DND-41 (cell line): ENCODE measurements at regions not wholly inside any gene's neighbourhood (a gene's known extent, or its start where the extent isn't known, plus 50 kb on each side); places are given as distances from the start of the nearest gene placed in this dataset.

Experiments used
- ATAC-seq: fragments of 200-7000 bp; cut with Tn5 transposase; 3 replicates; pipeline ENCODE4 v1.9.1; 2021; ENCODE audit warnings: low read depth; ENCODE audit not compliant: insufficient read depth
- DNase-seq: peaks from one replicate; pipeline ENCODE4 v3.0.0-alpha.2; 2020
- H2AFZ ChIP-seq: 2 replicates; pipeline ENCODE4 v1.6.0; 2012; ENCODE audit warnings: low read depth, low read length
- H3K27ac ChIP-seq: 2 replicates; pipeline ENCODE4 v1.5.1; 2012; ENCODE audit warnings: low read length, inconsistent platforms
- H3K27me3 ChIP-seq: fragments of 200-600 bp; sonication (generic); 2 replicates; pipeline ENCODE4 v1.6.0; 2012; ENCODE audit warnings: low read length, mild to moderate bottlenecking, inconsistent platforms; ENCODE audit not compliant: insufficient read depth, poor library complexity
- H3K36me3 ChIP-seq: 2 replicates; pipeline ENCODE4 v1.5.1; 2012; ENCODE audit warnings: low read length, inconsistent platforms; ENCODE audit not compliant: insufficient read depth
- H3K4me1 ChIP-seq: 2 replicates; pipeline ENCODE4 v1.5.1; 2012; ENCODE audit warnings: mild to moderate bottlenecking, low read length; ENCODE audit not compliant: insufficient read depth
- H3K4me2 ChIP-seq: 2 replicates; pipeline ENCODE4 v1.6.0; 2012; ENCODE audit warnings: mild to moderate bottlenecking, moderate library complexity, low read length, inconsistent platforms; ENCODE audit not compliant: insufficient read depth
- H3K4me3 ChIP-seq, 2 experiments: fragments of 200-600 bp in 1 of 2; shearing (Covaris generic) in 1 of 2; 2 replicates each; pipeline ENCODE4 v1.5.1; 2012 to 2016; ENCODE audit warnings: inconsistent platforms in 2 of 2, low read length in 2 of 2, mild to moderate bottlenecking in 2 of 2, low read depth in 1 of 2, moderate library complexity in 1 of 2
- H3K79me2 ChIP-seq: 2 replicates; pipeline ENCODE4 v1.6.0; 2012; ENCODE audit warnings: low read length, inconsistent platforms; ENCODE audit not compliant: insufficient read depth
- H3K9ac ChIP-seq: 2 replicates; pipeline ENCODE4 v1.6.0; 2012; ENCODE audit warnings: low read depth, mild to moderate bottlenecking, inconsistent platforms, low read length, moderate library complexity
- H3K9me3 ChIP-seq: 2 replicates; pipeline ENCODE4 v1.5.1; 2012; ENCODE audit warnings: low read length, moderate library complexity, mild to moderate bottlenecking, inconsistent platforms; ENCODE audit not compliant: insufficient read depth, severe bottlenecking
- H4K20me1 ChIP-seq: 2 replicates; pipeline ENCODE4 v1.6.0; 2012; ENCODE audit warnings: low read length; ENCODE audit not compliant: insufficient read depth
- EZH2 ChIP-seq: IDR thresholded peaks from 3 replicates; pipeline ENCODE4 v1.6.1; 2012; ENCODE audit warnings: borderline replicate concordance, low read depth, mild to moderate bottlenecking, moderate library complexity, low read length, inconsistent platforms; ENCODE audit not compliant: severe bottlenecking
- TF ChIP-seq, protein P1 (sequence below): IDR thresholded peaks from 2 replicates; pipeline ENCODE4 v1.5.1; 2012; ENCODE audit warnings: borderline replicate concordance, low read length, moderate library complexity, mild to moderate bottlenecking; ENCODE audit not compliant: poor library complexity, severe bottlenecking; ENCODE audit errors: extremely low read depth

DNA sequence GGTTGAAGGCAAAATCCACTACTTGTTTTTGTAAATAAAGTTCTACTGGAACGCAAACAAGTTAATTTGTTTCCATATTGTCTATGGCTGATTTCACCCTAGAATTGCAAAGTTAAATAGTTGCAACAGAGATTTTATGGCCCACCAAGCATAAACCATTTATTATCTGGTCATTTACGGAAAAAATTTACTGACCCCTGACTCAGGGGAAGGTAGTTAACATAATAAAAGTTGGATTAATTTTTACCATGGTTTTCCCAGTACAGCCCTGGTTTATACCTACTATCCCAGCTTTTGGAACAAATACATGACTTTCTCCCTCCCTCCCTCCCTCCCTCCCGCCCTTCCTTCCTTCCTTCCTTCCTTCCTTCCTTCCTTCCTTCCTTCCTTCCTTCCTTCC lies 588.9 kb upstream of the TMEFF2 start:
- Histone ChIP-seq H3K27ac (no peak overlapping the region), H3K27me3 (no peaks in the 10 kb centered on the region), H3K9ac (no peak overlapping the region), H2AFZ (no peak overlapping the region), H4K20me1 (no peaks in the 10 kb centered on the region), H3K4me3 (no peak overlapping the region), H3K79me2 (no peaks in the 10 kb centered on the region), H3K4me1 (no peaks in the 10 kb centered on the region), H3K36me3 (no peaks in the 10 kb centered on the region), H3K9me3 (no peaks in the 10 kb centered on the region), H3K4me2 (no peak overlapping the region)
- ATAC-seq, result no peak
- TF ChIP-seq, protein P1, sequence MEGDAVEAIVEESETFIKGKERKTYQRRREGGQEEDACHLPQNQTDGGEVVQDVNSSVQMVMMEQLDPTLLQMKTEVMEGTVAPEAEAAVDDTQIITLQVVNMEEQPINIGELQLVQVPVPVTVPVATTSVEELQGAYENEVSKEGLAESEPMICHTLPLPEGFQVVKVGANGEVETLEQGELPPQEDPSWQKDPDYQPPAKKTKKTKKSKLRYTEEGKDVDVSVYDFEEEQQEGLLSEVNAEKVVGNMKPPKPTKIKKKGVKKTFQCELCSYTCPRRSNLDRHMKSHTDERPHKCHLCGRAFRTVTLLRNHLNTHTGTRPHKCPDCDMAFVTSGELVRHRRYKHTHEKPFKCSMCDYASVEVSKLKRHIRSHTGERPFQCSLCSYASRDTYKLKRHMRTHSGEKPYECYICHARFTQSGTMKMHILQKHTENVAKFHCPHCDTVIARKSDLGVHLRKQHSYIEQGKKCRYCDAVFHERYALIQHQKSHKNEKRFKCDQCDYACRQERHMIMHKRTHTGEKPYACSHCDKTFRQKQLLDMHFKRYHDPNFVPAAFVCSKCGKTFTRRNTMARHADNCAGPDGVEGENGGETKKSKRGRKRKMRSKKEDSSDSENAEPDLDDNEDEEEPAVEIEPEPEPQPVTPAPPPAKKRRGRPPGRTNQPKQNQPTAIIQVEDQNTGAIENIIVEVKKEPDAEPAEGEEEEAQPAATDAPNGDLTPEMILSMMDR, result no peak
- no peak for TF ChIP-seq EZH2
- no peak for DNase-seq

DNA sequence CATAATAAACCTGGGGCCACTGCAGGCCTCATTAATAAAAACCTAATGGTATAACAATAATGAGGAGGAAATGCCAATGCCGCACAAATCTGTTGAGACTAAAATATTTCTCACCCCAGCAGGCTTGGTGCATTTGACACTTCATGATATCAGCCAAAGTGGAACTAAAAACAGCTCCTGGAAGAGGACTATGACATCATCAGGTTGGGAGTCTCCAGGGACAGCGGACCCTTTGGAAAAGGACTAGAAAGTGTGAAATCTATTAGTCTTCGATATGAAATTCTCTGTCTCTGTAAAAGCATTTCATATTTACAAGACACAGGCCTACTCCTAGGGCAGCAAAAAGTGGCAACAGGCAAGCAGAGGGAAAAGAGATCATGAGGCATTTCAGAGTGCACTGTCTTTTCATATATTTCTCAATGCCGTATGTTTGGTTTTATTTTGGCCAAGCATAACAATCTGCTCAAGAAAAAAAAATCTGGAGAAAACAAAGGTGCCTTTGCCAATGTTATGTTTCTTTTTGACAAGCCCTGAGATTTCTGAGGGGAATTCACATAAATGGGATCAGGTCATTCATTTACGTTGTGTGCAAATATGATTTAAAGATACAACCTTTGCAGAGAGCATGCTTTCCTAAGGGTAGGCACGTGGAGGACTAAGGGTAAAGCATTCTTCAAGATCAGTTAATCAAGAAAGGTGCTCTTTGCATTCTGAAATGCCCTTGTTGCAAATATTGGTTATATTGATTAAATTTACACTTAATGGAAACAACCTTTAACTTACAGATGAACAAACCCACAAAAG lies 580.9 kb upstream of the TMEFF2 start:
- H3K9ac ChIP-seq, result no peak overlapping the region
- no peak overlapping the region for H3K4me2 ChIP-seq
- no peak overlapping the region for H3K27ac ChIP-seq
- H4K20me1 ChIP-seq, result no peaks in the 10 kb centered on the region
- no peak overlapping the region for H2AFZ ChIP-seq
- no peak overlapping the region for H3K4me3 ChIP-seq
- H3K9me3 ChIP-seq, result no peaks in the 10 kb centered on the region
- no peaks in the 10 kb centered on the region for H3K27me3 ChIP-seq
- TF ChIP-seq, protein P1, result no peak
- TF ChIP-seq EZH2, result no peak
- ATAC-seq, result no peak
- no peaks in the 10 kb centered on the region for H3K36me3 ChIP-seq
- H3K4me1 ChIP-seq, result no peaks in the 10 kb centered on the region
- DNase-seq, result no peak
- H3K79me2 ChIP-seq, result no peaks in the 10 kb centered on the region

DNA sequence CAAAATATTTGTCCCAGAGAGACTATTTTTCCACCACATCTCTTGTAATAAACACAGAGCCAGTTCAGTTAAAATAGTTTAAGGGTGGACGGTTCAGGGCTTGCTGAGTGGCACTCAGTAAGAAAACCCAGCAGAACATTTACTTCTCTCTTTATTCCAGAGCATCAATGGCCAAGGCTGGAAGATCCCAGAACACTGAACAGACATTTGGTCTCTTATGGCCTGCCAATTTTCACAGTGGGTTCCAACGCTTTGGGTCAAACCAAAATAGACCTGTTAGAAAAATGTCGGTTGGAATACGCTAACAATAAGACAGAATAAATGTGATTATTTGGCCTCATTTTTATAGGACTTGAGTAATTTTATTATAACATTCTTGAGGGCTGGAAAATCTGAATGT lies 580.3 kb upstream of the TMEFF2 start:
- TF ChIP-seq EZH2, result no peak
- TF ChIP-seq, protein P1, result no peak
- no peaks in the 10 kb centered on the region for H3K79me2 ChIP-seq
- DNase-seq (no peak), ATAC-seq (no peak)
- no peak overlapping the region for H3K4me3 ChIP-seq
- H3K4me2 ChIP-seq, result no peak overlapping the region
- no peaks in the 10 kb centered on the region for H3K4me1 ChIP-seq
- H3K9ac ChIP-seq, result no peak overlapping the region
- H3K36me3 ChIP-seq, result no peaks in the 10 kb centered on the region
- no peaks in the 10 kb centered on the region for H4K20me1 ChIP-seq
- no peak overlapping the region for H2AFZ ChIP-seq
- no peaks in the 10 kb centered on the region for H3K27me3 ChIP-seq
- no peak overlapping the region for H3K27ac ChIP-seq
- no peaks in the 10 kb centered on the region for H3K9me3 ChIP-seq

DNA sequence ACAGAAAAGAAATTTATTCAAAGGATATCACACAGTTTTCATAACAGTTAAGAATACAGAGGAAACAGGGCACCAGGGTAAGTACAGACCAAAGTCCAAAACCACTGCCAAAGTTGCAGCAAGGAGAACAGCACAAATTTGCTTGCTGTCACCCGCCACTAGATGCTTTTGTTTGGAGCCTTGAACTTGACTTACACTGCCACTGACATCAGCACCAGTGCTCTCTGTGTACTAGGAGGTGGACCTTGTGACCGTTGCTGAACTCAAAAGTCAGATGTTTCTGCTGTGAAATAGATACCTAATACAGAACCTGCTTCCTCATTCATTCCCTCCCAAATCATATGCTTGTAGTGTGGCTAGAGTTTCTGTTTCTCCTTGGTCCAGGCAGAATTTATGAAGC lies 578.3 kb upstream of the TMEFF2 start:
- Histone ChIP-seq H3K27ac (no peak overlapping the region), H3K4me2 (no peak overlapping the region), H3K9ac (no peak overlapping the region), H3K79me2 (no peaks in the 10 kb centered on the region), H3K36me3 (no peaks in the 10 kb centered on the region), H3K4me3 (no peak overlapping the region), H2AFZ (no peak overlapping the region), H3K27me3 (no peaks in the 10 kb centered on the region), H3K4me1 (no peaks in the 10 kb centered on the region), H4K20me1 (no peaks in the 10 kb centered on the region), H3K9me3 (no peaks in the 10 kb centered on the region)
- TF ChIP-seq, protein P1, result no peak
- TF ChIP-seq EZH2, result no peak
- DNase-seq (no peak), ATAC-seq (no peak)
